H1 (cell line): ENCODE measurements at regions not wholly inside any gene's neighbourhood (a gene's known extent, or its start where the extent isn't known, plus 50 kb on each side); places are given as distances from the start of the nearest gene placed in this dataset.

ENCODE experiments used
- CTCF ChIA-PET: fragments of 300-600 bp; sonication (Branson Sonifier 250); formaldehyde crosslinking; loops from one replicate; lab custom pipeline; 2021; ENCODE audit not compliant: partially characterized antibody; lab: Charles Lee
- POLR2A ChIA-PET: fragments of 300-600 bp; sonication (Branson Sonifier 250); formaldehyde crosslinking; loops from one replicate; lab custom pipeline; 2021; ENCODE audit warnings: inconsistent platforms; ENCODE audit not compliant: partially characterized antibody; lab: Charles Lee
- DNase-seq, 2 experiments: peaks; one replicate each; pipeline versions ENCODE4 v3.0.0 to v3.0.0-alpha.2; 2010 to 2022; ENCODE audit warnings: low spot score in 2 of 2, low read depth in 1 of 2, mixed read lengths in 1 of 2
- FAIRE-seq: peaks from 2 replicates; lab custom pipeline; 2011; peaks lifted over from hg19 to GRCh38; lab: Jason Lieb, UNC
- H2AFZ ChIP-seq: 2 replicates; pipeline ENCODE4 v1.8.1; 2012; ENCODE audit warnings: low read length, inconsistent platforms
- H2AK5ac ChIP-seq: 2 replicates; pipeline ENCODE4 v1.6.1; 2013; ENCODE audit warnings: low read depth, low read length
- H2BK120ac ChIP-seq: replicated peaks from 2 replicates; pipeline ENCODE3; 2013; ENCODE audit warnings: low read depth, low read length, inconsistent platforms
- H2BK12ac ChIP-seq: 2 replicates; pipeline ENCODE4 v1.6.1; 2013; ENCODE audit warnings: low read depth, low read length
- H2BK15ac ChIP-seq: 2 replicates; pipeline ENCODE4 v1.6.1; 2013; ENCODE audit warnings: low read length
- H2BK20ac ChIP-seq: 2 replicates; pipeline ENCODE4 v1.6.1; 2013; ENCODE audit warnings: low read length
- H2BK5ac ChIP-seq: 2 replicates; pipeline ENCODE4 v1.6.1; 2013; ENCODE audit warnings: low read depth, low read length
- H3K14ac ChIP-seq: 2 replicates; pipeline ENCODE4 v1.6.1; 2013; ENCODE audit warnings: inconsistent platforms; ENCODE audit not compliant: insufficient read length
- H3K18ac ChIP-seq: 2 replicates; pipeline ENCODE4 v1.6.1; 2013; ENCODE audit warnings: low read length; ENCODE audit errors: extremely low read depth
- H3K23ac ChIP-seq: 2 replicates; pipeline ENCODE4 v1.6.1; 2013; ENCODE audit warnings: inconsistent platforms; ENCODE audit not compliant: insufficient read length
- H3K23me2 ChIP-seq: 2 replicates; pipeline ENCODE4 v1.6.1; 2013; ENCODE audit warnings: low read depth, low read length
- H3K27ac ChIP-seq: 2 replicates; pipeline ENCODE4 v1.6.1; 2011; ENCODE audit warnings: low read depth, low read length, inconsistent platforms
- H3K27me3 ChIP-seq, 4 experiments: replicated peaks in 1 of 4; 1 replicate in 1 of 4; 2 replicates in 3 of 4; pipeline versions ENCODE4 v1.6.1 to v1.8.1; 2011 to 2013; ENCODE audit warnings: low read length in 3 of 4, mild to moderate bottlenecking in 3 of 4, inconsistent platforms in 2 of 4, mixed read lengths in 2 of 4, moderate library complexity in 1 of 4; ENCODE audit not compliant: control insufficient read depth in 3 of 4, insufficient read depth in 3 of 4; ENCODE audit errors: extremely low read depth in 1 of 4
- H3K36me3 ChIP-seq, 4 experiments: 2 replicates each; pipeline versions ENCODE4 v1.6.1 to v1.8.1; 2011 to 2013; ENCODE audit warnings: mild to moderate bottlenecking in 4 of 4, low read length in 3 of 4, moderate library complexity in 2 of 4, control low read depth in 1 of 4, inconsistent platforms in 1 of 4; ENCODE audit not compliant: insufficient read depth in 4 of 4, control insufficient read depth in 2 of 4
- H3K4ac ChIP-seq: replicated peaks from 2 replicates; pipeline ENCODE3; 2013; ENCODE audit warnings: low read length, low read depth, mixed read lengths, inconsistent platforms; ENCODE audit not compliant: insufficient read length
- H3K4me1 ChIP-seq, 4 experiments: replicated peaks in 1 of 4; 1 replicate in 1 of 4; 2 replicates in 3 of 4; pipeline versions ENCODE4 v1.6.1 to v1.8.1; 2011 to 2013; ENCODE audit warnings: low read length in 3 of 4, inconsistent platforms in 2 of 4, mixed read lengths in 1 of 4; ENCODE audit not compliant: insufficient read depth in 4 of 4, control insufficient read depth in 3 of 4
- H3K4me2 ChIP-seq, 2 experiments: 2 replicates each; pipeline versions ENCODE4 v1.6.1 to v1.8.1; 2011 to 2013; ENCODE audit warnings: low read depth in 2 of 2, low read length in 2 of 2, control low read depth in 1 of 2, inconsistent platforms in 1 of 2, mild to moderate bottlenecking in 1 of 2; ENCODE audit not compliant: insufficient read depth in 1 of 2
- H3K4me3 ChIP-seq, 4 experiments: fragments of 200-600, 300-600 bp in 1 of 4; sonication (generic), shearing (Covaris generic), sonication (Bioruptor Twin) in 1 of 4; 2 replicates each; pipeline versions ENCODE4 v1.5.1 to v1.8.1; 2011 to 2016; ENCODE audit warnings: low read length in 4 of 4, low read depth in 3 of 4, control low read depth in 2 of 4, inconsistent platforms in 2 of 4, mild to moderate bottlenecking in 2 of 4, mixed read lengths in 1 of 4, moderate library complexity in 1 of 4; ENCODE audit not compliant: insufficient read depth in 2 of 4; ENCODE audit errors: extremely low read depth in 1 of 4
- H3K56ac ChIP-seq: replicated peaks from 2 replicates; pipeline ENCODE3; 2013; ENCODE audit warnings: low read depth, mild to moderate bottlenecking, mixed read lengths, low read length, inconsistent platforms; ENCODE audit not compliant: insufficient read length
- H3K79me1 ChIP-seq: 2 replicates; pipeline ENCODE4 v1.6.1; 2013; ENCODE audit warnings: low read depth, low read length, control low read depth
- H3K79me2 ChIP-seq, 2 experiments: 2 replicates each; pipeline versions ENCODE4 v1.6.1 to v1.8.1; 2012 to 2013; ENCODE audit warnings: low read length in 2 of 2, mild to moderate bottlenecking in 2 of 2, inconsistent platforms in 1 of 2; ENCODE audit not compliant: insufficient read depth in 2 of 2, control insufficient read depth in 1 of 2
- H3K9ac ChIP-seq, 4 experiments: replicated peaks in 1 of 4; 1 replicate in 1 of 4; 2 replicates in 3 of 4; pipeline versions ENCODE4 v1.6.1 to v1.8.1; 2011 to 2013; ENCODE audit warnings: low read depth in 3 of 4, low read length in 3 of 4, control low read depth in 2 of 4, mild to moderate bottlenecking in 2 of 4, moderate library complexity in 2 of 4, inconsistent platforms in 1 of 4; ENCODE audit errors: extremely low read depth in 1 of 4
- H3K9me3 ChIP-seq, 2 experiments: 2 replicates each; pipeline versions ENCODE4 v1.6.1 to v1.8.1; 2012 to 2013; ENCODE audit warnings: mild to moderate bottlenecking in 2 of 2, moderate library complexity in 2 of 2, control low read depth in 1 of 2, inconsistent platforms in 1 of 2, low read depth in 1 of 2, low read length in 1 of 2, mixed read lengths in 1 of 2; ENCODE audit not compliant: insufficient read depth in 2 of 2
- H4K20me1 ChIP-seq, 2 experiments: replicated peaks in 1 of 2; 2 replicates each; pipeline versions ENCODE3 to v1.8.1; 2011 to 2013; ENCODE audit warnings: inconsistent platforms in 2 of 2, low read length in 2 of 2, mild to moderate bottlenecking in 1 of 2; ENCODE audit not compliant: insufficient read depth in 2 of 2, control insufficient read depth in 1 of 2
- H4K5ac ChIP-seq: 2 replicates; pipeline ENCODE4 v1.6.1; 2013; ENCODE audit warnings: low read length, low read depth, mixed read lengths, inconsistent platforms; ENCODE audit not compliant: insufficient read length
- H4K8ac ChIP-seq: 2 replicates; pipeline ENCODE4 v1.8.0; 2013; ENCODE audit warnings: mild to moderate bottlenecking, moderate library complexity, low read length, inconsistent platforms; ENCODE audit not compliant: insufficient read depth; ENCODE audit errors: extremely low read depth
- H4K91ac ChIP-seq: replicated peaks from 2 replicates; pipeline ENCODE3; 2013; ENCODE audit warnings: low read length, mixed read lengths, inconsistent platforms; ENCODE audit not compliant: insufficient read length
- ASH2L ChIP-seq: fragments of 200-600, 300-600 bp; sonication (generic); IDR thresholded peaks from one replicate; pipeline ENCODE4 v1.7.1; 2017; ENCODE audit warnings: low read length
- BACH1 ChIP-seq: IDR thresholded peaks from 2 replicates; pipeline ENCODE4 v1.6.1; 2012; ENCODE audit warnings: low read length, improper control_type of control experiment
- CTBP2 ChIP-seq: IDR thresholded peaks from 2 replicates; pipeline ENCODE4 v1.7.0; 2011; ENCODE audit warnings: borderline replicate concordance, mild to moderate bottlenecking, moderate library complexity, mixed read lengths, low read length; ENCODE audit not compliant: insufficient read depth, insufficient read length
- EGR1 ChIP-seq: IDR thresholded peaks from 2 replicates; pipeline ENCODE4 v1.6.1; 2011; ENCODE audit warnings: low read depth, low read length, borderline replicate concordance
- FOSL1 ChIP-seq: IDR thresholded peaks from 2 replicates; pipeline ENCODE4 v1.6.1; 2011; ENCODE audit warnings: mild to moderate bottlenecking, low read depth, low read length, moderate library complexity; ENCODE audit not compliant: insufficient read depth
- KDM1A ChIP-seq: fragments of 200-600, 300-600 bp; sonication (generic); IDR thresholded peaks from 2 replicates; pipeline ENCODE4 v1.7.1; 2016; ENCODE audit warnings: mild to moderate bottlenecking, low read length, borderline replicate concordance
- PHF8 ChIP-seq: fragments of 200-600 bp; sonication (generic); conservative IDR thresholded peaks from 2 replicates; pipeline ENCODE4 v1.7.1; 2012; ENCODE audit warnings: low read depth, mild to moderate bottlenecking, inconsistent platforms, low read length, moderate library complexity
- POU5F1 ChIP-seq: IDR thresholded peaks from 2 replicates; pipeline ENCODE4 v1.6.1; 2011; ENCODE audit warnings: low read depth, mild to moderate bottlenecking, low read length, moderate library complexity
- RFX5 ChIP-seq: IDR thresholded peaks from 2 replicates; pipeline ENCODE4 v1.6.1; 2011; ENCODE audit warnings: low read depth, low read length, improper control_type of control experiment, borderline replicate concordance
- SAP30 ChIP-seq: fragments of 300-600 bp; sonication (generic); IDR thresholded peaks from 2 replicates; pipeline ENCODE4 v1.7.1; 2012; ENCODE audit warnings: low read length, moderate library complexity, mild to moderate bottlenecking, inconsistent platforms; ENCODE audit not compliant: insufficient read depth, insufficient replicate concordance
- SIN3A ChIP-seq, 2 experiments: IDR thresholded peaks in 1 of 2; conservative IDR thresholded peaks in 1 of 2; 2 replicates each; pipeline ENCODE4 v1.6.1; 2011 to 2012; ENCODE audit warnings: low read length in 2 of 2, improper control_type of control experiment in 1 of 2, low read depth in 1 of 2, mild to moderate bottlenecking in 1 of 2
- SP1 ChIP-seq: IDR thresholded peaks from 2 replicates; pipeline ENCODE4 v1.6.1; 2011; ENCODE audit warnings: low read depth, low read length
- SP2 ChIP-seq: IDR thresholded peaks from 2 replicates; pipeline ENCODE4 v1.6.1; 2012; ENCODE audit warnings: mild to moderate bottlenecking, low read length, inconsistent platforms
- TAF7 ChIP-seq: optimal IDR thresholded peaks from 2 replicates; pipeline ENCODE3; 2011; ENCODE audit warnings: low read depth, mild to moderate bottlenecking, inconsistent platforms, low read length, moderate library complexity, borderline replicate concordance
- TBP ChIP-seq: IDR thresholded peaks from 2 replicates; pipeline ENCODE4 v1.6.1; 2011; ENCODE audit warnings: low read depth, low read length, improper control_type of control experiment
- YY1 ChIP-seq: IDR thresholded peaks from 2 replicates; pipeline ENCODE4 v1.6.1; 2011; ENCODE audit warnings: low read depth, mild to moderate bottlenecking, low read length
- WGBS, 2 experiments: shearing (Covaris generic) in 1 of 2; methylation state at CpG; one replicate each; pipeline versions ENCODE4 v1.1.6 to v1.1.7; 2013 to 2015; ENCODE audit warnings: low lambda C conversion rate in 2 of 2, mixed read lengths in 2 of 2, inconsistent platforms in 1 of 2, low coverage in 1 of 2, missing lambda C conversion rate in 1 of 2; ENCODE audit not compliant: insufficient replicate concordance in 2 of 2, insufficient coverage in 1 of 2, insufficient read length in 1 of 2; ENCODE audit errors: extremely low coverage in 1 of 2, missing lambda C conversion rate in 1 of 2; 5-methylcytosine and 5-hydroxymethylcytosine counted together

DNA sequence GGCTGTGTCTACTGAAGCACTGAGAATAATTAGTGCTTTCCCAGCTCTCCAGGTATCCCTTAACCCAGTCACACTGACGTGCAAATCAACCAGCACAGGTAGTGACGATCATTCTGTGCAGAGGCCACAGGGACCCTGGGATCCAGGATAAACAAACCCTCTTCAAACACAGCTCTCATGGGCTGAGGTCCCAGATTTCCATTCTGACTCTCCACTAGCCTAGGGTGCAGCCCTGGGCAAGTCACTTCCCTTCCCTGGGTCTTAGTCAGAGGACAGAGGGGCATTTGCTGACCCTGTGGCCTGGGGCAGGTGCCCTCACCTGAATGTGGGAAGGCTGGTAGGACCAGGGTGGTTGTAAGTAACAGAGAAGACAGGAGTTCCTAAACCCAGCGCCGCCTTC, 724.7 kb downstream of the MATN1 start:
- CTCF ChIA-PET, result no interaction called here
- H3K4me1 ChIP-seq, result peaks cover 0 to 21% (median 5%) of the 10 kb centered on the region in 4 experiments; a peak in 5 of 7 replicates
- no peak overlapping the region for H3K14ac ChIP-seq
- H4K8ac ChIP-seq, result no peak overlapping the region
- no peak overlapping the region for H3K23ac ChIP-seq
- H3K27ac ChIP-seq, result no peak overlapping the region
- H3K9me3 ChIP-seq, result no peaks in the 10 kb centered on the region
- DNase-seq, result no peak
- H3K79me2 ChIP-seq, result no peaks in the 10 kb centered on the region
- no peaks in the 10 kb centered on the region for H3K23me2 ChIP-seq
- 87% methylated on average over 4 of the region's 4 CpGs; no CpG with 5 or more reads in 1 of the 2 experiments for WGBS, 2 experiments
- no peaks in the 10 kb centered on the region for H3K79me1 ChIP-seq
- peak overlapping the region; percentile 54 for H2BK120ac ChIP-seq
- POLR2A ChIA-PET, result no interaction called here
- H2BK12ac ChIP-seq, result 0 out of 2 replicates have a peak overlapping the region, but pooled peaks have one; percentile 18
- H4K20me1 ChIP-seq, result no peaks in the 10 kb centered on the region
- FAIRE-seq, result no peak
- H3K56ac ChIP-seq, result no peak overlapping the region
- H3K4ac ChIP-seq, result no peak overlapping the region
- H3K18ac ChIP-seq, result no peak overlapping the region
- no peak overlapping the region for H2BK5ac ChIP-seq
- no peak overlapping the region for H3K9ac ChIP-seq
- no peak overlapping the region for H2AK5ac ChIP-seq
- H4K91ac ChIP-seq, result no peak overlapping the region
- peak overlapping the region; percentile 21 for H4K5ac ChIP-seq
- no peak overlapping the region; the same call in 1 of the 2 replicates for H2BK15ac ChIP-seq
- H3K36me3 ChIP-seq, result no peaks in the 10 kb centered on the region
- H2BK20ac ChIP-seq, result no peak overlapping the region
- no peak overlapping the region for H3K4me2 ChIP-seq
- H3K27me3 ChIP-seq, result no peaks in the 10 kb centered on the region
- no peak overlapping the region for H2AFZ ChIP-seq
- H3K4me3 ChIP-seq, result no peak overlapping the region
- no peak for TF ChIP-seq TBP
- no peak for TF ChIP-seq SP1
- no peak for TF ChIP-seq EGR1
- no peak for TF ChIP-seq CTBP2
- TF ChIP-seq FOSL1, result no peak
- TF ChIP-seq SAP30, result no peak
- no peak for TF ChIP-seq POU5F1
- no peak for TF ChIP-seq TAF7
- TF ChIP-seq PHF8, result no peak
- TF ChIP-seq SP2, result no peak
- TF ChIP-seq YY1, result no peak
- TF ChIP-seq KDM1A, result no peak
- TF ChIP-seq RFX5, result no peak
- no peak for TF ChIP-seq SIN3A (conservative IDR thresholded peaks at IDR 0.05 in 1 of 2, IDR thresholded peaks at IDR 0.05 in 1 of 2; ENCODE audit: low read depth in 1 of 2, low read length in 2 of 2)
- TF ChIP-seq BACH1, result no peak
- no peak for TF ChIP-seq ASH2L
